SK-N-SH (cell line): ENCODE measurements at regions not wholly inside any gene's neighbourhood (a gene's known extent, or its start where the extent isn't known, plus 50 kb on each side); places are given as distances from the start of the nearest gene placed in this dataset.
A peak's percentile ranks its signal among the peaks of the same experiment; 100 is the strongest.

Source experiments
- CTCF ChIA-PET: fragments of 300-600, 350-600 bp; formaldehyde crosslinking; extraction: SDS; loops from one replicate; lab custom pipeline; 2021; lab: Yijun Ruan, JAX
- POLR2A ChIA-PET: fragments of 350-600 bp; sonication (Branson Sonifier 250); formaldehyde crosslinking; extraction: SDS; loops from one replicate; lab custom pipeline; 2020; ENCODE audit warnings: antibody characterized with exemption, inconsistent platforms; lab: Yijun Ruan, JAX
- DNase-seq: peaks from one replicate; pipeline ENCODE4 v3.0.0; 2012
- H2AFZ ChIP-seq: fragments of 200-600 bp; sonication (generic); 2 replicates; pipeline ENCODE4 v1.8.1; 2016; ENCODE audit warnings: antibody characterized with exemption, mild to moderate bottlenecking, low read depth
- H3F3A ChIP-seq: fragments of 200-600 bp; sonication (generic); replicated peaks from 2 replicates; pipeline ENCODE3; 2016; ENCODE audit warnings: antibody characterized with exemption, mild to moderate bottlenecking; ENCODE audit not compliant: insufficient read depth
- H3K27ac ChIP-seq, 2 experiments: fragments of 200-500 bp in 1 of 2; fragments of 200-600 bp in 1 of 2; sonication (Bioruptor generic) in 1 of 2; sonication (generic), shearing (Covaris generic) in 1 of 2; 2 replicates each; pipeline versions ENCODE4 v1.5.1 to v1.6.1; 2014 to 2016; ENCODE audit warnings: low read depth in 2 of 2, inconsistent platforms in 1 of 2, low read length in 1 of 2, mild to moderate bottlenecking in 1 of 2, mixed read lengths in 1 of 2
- H3K27me3 ChIP-seq: fragments of 200-600 bp; sonication (generic), shearing (Covaris generic); 2 replicates; pipeline ENCODE4 v1.6.1; 2016; ENCODE audit warnings: mixed run types; ENCODE audit not compliant: insufficient read depth
- H3K36me3 ChIP-seq, 2 experiments: fragments of 200-500 bp in 1 of 2; fragments of 200-600 bp in 1 of 2; sonication (Bioruptor generic) in 1 of 2; sonication (generic) in 1 of 2; replicated peaks in 1 of 2; 2 replicates each; pipeline versions ENCODE3 to v1.5.1; 2014 to 2016; ENCODE audit warnings: low read length in 1 of 2, mild to moderate bottlenecking in 1 of 2; ENCODE audit not compliant: insufficient read depth in 2 of 2, control insufficient read depth in 1 of 2
- H3K4me1 ChIP-seq, 2 experiments: fragments of 200-500 bp in 1 of 2; fragments of 200-600 bp in 1 of 2; sonication (Bioruptor generic) in 1 of 2; sonication (generic), shearing (Covaris generic) in 1 of 2; 2 replicates each; pipeline versions ENCODE4 v1.5.1 to v1.6.1; 2014 to 2016; ENCODE audit warnings: low read depth in 1 of 2, low read length in 1 of 2, mixed run types in 1 of 2; ENCODE audit not compliant: insufficient read depth in 2 of 2, control insufficient read depth in 1 of 2
- H3K4me2 ChIP-seq: fragments of 200-600 bp; sonication (generic), shearing (Covaris generic); 2 replicates; pipeline ENCODE4 v1.6.1; 2017; ENCODE audit warnings: mixed run types
- H3K4me3 ChIP-seq, 2 experiments: fragments of 200-500 bp in 1 of 2; fragments of 200-600 bp in 1 of 2; sonication (Bioruptor generic) in 1 of 2; sonication (generic), shearing (Covaris generic) in 1 of 2; 2 replicates each; pipeline versions ENCODE4 v1.5.1 to v1.8.1; 2014 to 2016; ENCODE audit warnings: low read depth in 2 of 2, inconsistent platforms in 1 of 2, low read length in 1 of 2, mild to moderate bottlenecking in 1 of 2, mixed read lengths in 1 of 2, moderate library complexity in 1 of 2
- H3K79me2 ChIP-seq: fragments of 200-600 bp; sonication (generic); 2 replicates; pipeline ENCODE4 v1.8.1; 2017; ENCODE audit warnings: mild to moderate bottlenecking; ENCODE audit not compliant: insufficient read depth
- H3K9ac ChIP-seq: fragments of 200-600 bp; sonication (generic); 2 replicates; pipeline ENCODE4 v1.6.1; 2017; ENCODE audit warnings: mixed run types
- H3K9me2 ChIP-seq: fragments of 200-600 bp; sonication (generic); 2 replicates; pipeline ENCODE4 v1.6.1; 2017; ENCODE audit warnings: mixed run types
- H3K9me3 ChIP-seq: fragments of 200-600 bp; sonication (generic); 2 replicates; pipeline ENCODE4 v1.6.1; 2017; ENCODE audit warnings: mixed run types, mild to moderate bottlenecking, moderate library complexity
- H4K20me1 ChIP-seq: fragments of 200-600 bp; sonication (generic); 2 replicates; pipeline ENCODE4 v1.6.1; 2017; ENCODE audit warnings: mild to moderate bottlenecking, mixed run types; ENCODE audit not compliant: insufficient read depth
- EP300 ChIP-seq, 2 experiments: IDR thresholded peaks; 2 replicates each; pipeline versions ENCODE4 v1.4.0 to v1.6.1; 2012; ENCODE audit warnings: borderline replicate concordance in 1 of 2, low read depth in 1 of 2, low read length in 1 of 2
- EZH2phosphoT487 ChIP-seq: fragments of 200-600 bp; sonication (generic); IDR thresholded peaks from 2 replicates; pipeline ENCODE4 v1.6.1; 2017; ENCODE audit warnings: low read depth, mixed run types, mild to moderate bottlenecking, antibody characterized with exemption, moderate library complexity, borderline replicate concordance
- FOSL2 ChIP-seq: IDR thresholded peaks from 2 replicates; pipeline ENCODE4 v1.4.0; 2012; ENCODE audit warnings: low read depth, mild to moderate bottlenecking, moderate library complexity, borderline replicate concordance
- JUND ChIP-seq: IDR thresholded peaks from 2 replicates; pipeline ENCODE4 v1.4.0; 2012
- RAD21 ChIP-seq: IDR thresholded peaks from 2 replicates; pipeline ENCODE4 v1.6.1; 2012; ENCODE audit warnings: mild to moderate bottlenecking, low read length
- RFX5 ChIP-seq: IDR thresholded peaks from 2 replicates; pipeline ENCODE4 v1.6.1; 2012; ENCODE audit warnings: mild to moderate bottlenecking, improper control_type of control experiment, low read length
- TAF1 ChIP-seq: IDR thresholded peaks from 2 replicates; pipeline ENCODE4 v1.6.1; 2012; ENCODE audit warnings: low read depth, mild to moderate bottlenecking, low read length, moderate library complexity, borderline replicate concordance
- TCF12 ChIP-seq: IDR thresholded peaks from 2 replicates; pipeline ENCODE4 v1.4.0; 2012
- TEAD4 ChIP-seq: IDR thresholded peaks from 2 replicates; pipeline ENCODE4 v1.4.0; 2012; ENCODE audit warnings: mild to moderate bottlenecking, borderline replicate concordance; ENCODE audit not compliant: insufficient read depth
- YY1 ChIP-seq: IDR thresholded peaks from 2 replicates; pipeline ENCODE4 v1.4.0; 2012; ENCODE audit warnings: low read depth, mild to moderate bottlenecking
- WGBS: methylation state at CpG from one replicate; pipeline ENCODE4 v1.1.6; 2017; ENCODE audit warnings: low lambda C conversion rate; 5-methylcytosine and 5-hydroxymethylcytosine counted together
- TF ChIP-seq, protein P1 (sequence below): IDR thresholded peaks from 2 replicates; pipeline ENCODE4; 2012

DNA sequence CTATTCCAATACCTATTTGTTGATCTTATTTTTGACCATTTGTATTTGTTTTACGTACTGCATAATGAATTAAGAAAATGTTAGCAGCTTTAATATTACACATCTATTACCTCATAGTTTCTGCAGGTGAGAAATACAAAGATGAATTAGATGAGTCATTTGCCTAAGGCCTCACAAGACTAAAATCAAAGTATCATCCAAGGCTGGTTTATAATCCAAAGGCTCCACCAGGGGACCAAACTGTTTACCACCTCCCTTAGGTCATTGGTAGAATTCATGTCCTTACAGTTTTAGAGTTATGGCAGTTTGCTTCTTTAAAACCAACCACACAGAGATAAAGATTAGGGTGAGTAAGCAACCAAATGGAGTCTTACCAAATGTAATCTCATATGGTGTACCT, 848.1 kb downstream of the SLITRK6 start:
- no peaks in the 10 kb centered on the region for H3K9me3 ChIP-seq
- H3K4me2 ChIP-seq, result no peak overlapping the region
- no peaks in the 10 kb centered on the region for H3K79me2 ChIP-seq
- H3K9me2 ChIP-seq, result no peaks in the 10 kb centered on the region; the same call in 1 of the 2 replicates
- no peak for TF ChIP-seq RAD21
- no peak for TF ChIP-seq EZH2phosphoT487
- no peak for TF ChIP-seq JUND
- TF ChIP-seq, protein P1, sequence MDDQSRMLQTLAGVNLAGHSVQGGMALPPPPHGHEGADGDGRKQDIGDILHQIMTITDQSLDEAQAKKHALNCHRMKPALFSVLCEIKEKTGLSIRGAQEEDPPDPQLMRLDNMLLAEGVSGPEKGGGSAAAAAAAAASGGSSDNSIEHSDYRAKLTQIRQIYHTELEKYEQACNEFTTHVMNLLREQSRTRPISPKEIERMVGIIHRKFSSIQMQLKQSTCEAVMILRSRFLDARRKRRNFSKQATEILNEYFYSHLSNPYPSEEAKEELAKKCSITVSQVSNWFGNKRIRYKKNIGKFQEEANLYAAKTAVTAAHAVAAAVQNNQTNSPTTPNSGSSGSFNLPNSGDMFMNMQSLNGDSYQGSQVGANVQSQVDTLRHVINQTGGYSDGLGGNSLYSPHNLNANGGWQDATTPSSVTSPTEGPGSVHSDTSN, result no peak
- no peak for TF ChIP-seq FOSL2
- TF ChIP-seq TEAD4, result no peak
- TF ChIP-seq YY1, result no peak
- H2AFZ ChIP-seq, result no peak overlapping the region
- 97% methylated on average over 1 of the region's 1 CpG for WGBS
- no peaks in the 10 kb centered on the region for H4K20me1 ChIP-seq
- ChIA-PET POLR2A (no interaction called here), CTCF (no interaction called here)
- H3F3A ChIP-seq, result no peaks in the 10 kb centered on the region
- no peak overlapping the region for H3K9ac ChIP-seq
- H3K4me3 ChIP-seq, result no peak overlapping the region
- no peaks in the 10 kb centered on the region for H3K27me3 ChIP-seq
- no peaks in the 10 kb centered on the region for H3K36me3 ChIP-seq
- no peaks in the 10 kb centered on the region for H3K4me1 ChIP-seq
- no peak for DNase-seq
- H3K27ac ChIP-seq, result no peak overlapping the region

DNA sequence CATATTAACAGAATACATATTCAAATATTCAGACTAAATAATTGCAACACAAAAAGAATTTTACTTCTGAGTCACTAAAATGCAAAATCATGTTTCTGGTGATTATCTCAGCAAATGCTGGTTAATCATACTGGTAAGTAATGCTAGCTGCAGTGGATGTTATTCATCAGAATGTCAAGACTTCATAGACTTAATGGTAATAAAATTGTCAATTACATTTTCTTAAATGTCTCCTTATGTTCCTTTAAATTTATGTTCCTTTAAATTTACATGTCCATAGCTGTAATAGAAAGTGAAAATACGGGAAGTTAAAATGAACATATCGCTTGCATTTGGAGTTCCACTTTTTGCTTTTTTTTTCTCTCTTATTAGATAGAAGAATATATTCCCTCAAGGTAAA, 853.0 kb downstream of the SLITRK6 start:
- no peak for DNase-seq
- no peak overlapping the region; the same call in 1 of the 2 replicates for H2AFZ ChIP-seq
- no peaks in the 10 kb centered on the region for H3K36me3 ChIP-seq
- H3K4me3 ChIP-seq, result no peak overlapping the region
- TF ChIP-seq RFX5, result no peak
- 0 out of 4 replicates have a peak, but pooled peaks of 1 of the 2 experiments have one; percentile 8 for TF ChIP-seq EP300 (IDR thresholded peaks at IDR 0.05; ENCODE audit: borderline replicate concordance in 1 of 2, low read depth in 1 of 2, low read length in 1 of 2)
- TF ChIP-seq, protein P1, result peak; percentile 39; the same call in 1 of the 2 replicates
- peak; percentile 47; the same call in 1 of the 2 replicates for TF ChIP-seq TCF12
- no peak for TF ChIP-seq TAF1
- TF ChIP-seq, all 33 proteins: peak for 3
- Histone ChIP-seq H3K27me3 (no peaks in the 10 kb centered on the region), H3K4me1 (no peaks in the 10 kb centered on the region), H4K20me1 (no peaks in the 10 kb centered on the region), H3K9me3 (no peaks in the 10 kb centered on the region), H3K79me2 (no peaks in the 10 kb centered on the region), H3F3A (no peaks in the 10 kb centered on the region), H3K9ac (no peak overlapping the region), H3K27ac (no peak overlapping the region), H3K9me2 (no peaks in the 10 kb centered on the region), H3K4me2 (no peak overlapping the region)
- 72% methylated on average over 2 of the region's 2 CpGs for WGBS
- POLR2A ChIA-PET, result no interaction called here
- CTCF ChIA-PET, result no interaction called here
